Prostate gland (tissue), 2 donors: ENCODE measurements at regions not wholly inside any gene's neighbourhood (a gene's known extent, or its start where the extent isn't known, plus 50 kb on each side); places are given as distances from the start of the nearest gene placed in this dataset.
A peak's percentile ranks its signal among the peaks of the same experiment; 100 is the strongest.

Experiments
- DNase-seq: peaks from one replicate; pipeline ENCODE4 v3.0.0-alpha.2; 2019; ENCODE audit warnings: low spot score
- H3K27ac ChIP-seq, 2 donors: fragments of 200-600 bp; sonication (generic); 2 replicates each; pipeline ENCODE4 v1.5.1; 2017 to 2019
- H3K27me3 ChIP-seq: fragments of 200-600 bp; sonication (generic); replicated peaks from 2 replicates; pipeline ENCODE4 v1.5.1; 2019; ENCODE audit not compliant: insufficient read depth
- H3K36me3 ChIP-seq, 2 donors: fragments of 200-600 bp; sonication (generic); 1 replicate in 1 of 2; 2 replicates in 1 of 2; pipeline versions ENCODE4 v1.5.1 to v1.8.1; 2017 to 2019
- H3K4me1 ChIP-seq: fragments of 200-600 bp; sonication (generic); replicated peaks from 2 replicates; pipeline ENCODE4 v1.5.1; 2019
- H3K4me3 ChIP-seq, 2 donors: fragments of 200-600 bp; sonication (generic); 2 replicates each; pipeline ENCODE4 v1.5.1; 2017 to 2019
- H3K9me3 ChIP-seq: fragments of 200-600 bp; sonication (generic); 2 replicates; pipeline ENCODE4 v1.5.1; 2017
- CTCF ChIP-seq, 4 experiments: fragments of 200-600 bp in 2 of 4; fragments of 450-650 bp in 2 of 4; sonication (generic) in 2 of 4; IDR thresholded peaks; 1 replicate in 3 of 4; 2 replicates in 1 of 4; pipeline ENCODE4 v1.5.1; 2016 to 2019; ENCODE audit warnings: antibody characterized with exemption in 4 of 4, mild to moderate bottlenecking in 2 of 4, moderate library complexity in 2 of 4
- POLR2A ChIP-seq: fragments of 450-650 bp; IDR thresholded peaks from one replicate; pipeline ENCODE4 v1.6.1; 2016; ENCODE audit warnings: antibody characterized with exemption, mild to moderate bottlenecking
- POLR2AphosphoS5 ChIP-seq: sonication (generic); formaldehyde crosslinking; IDR thresholded peaks from one replicate; pipeline ENCODE4 v1.6.1; 2017; ENCODE audit warnings: antibody characterized with exemption
- WGBS: methylation state at CpG from one replicate; pipeline ENCODE4 v1.1.5; 2018; 5-methylcytosine and 5-hydroxymethylcytosine counted together
- intact Hi-C: fragments of 100-400 bp; cut with DNase I; formaldehyde crosslinking; loops from one replicate; pipeline ENCODE4 v1.14.2; 2022

- TF ChIP-seq POLR2AphosphoS5 (no peak), POLR2A (no peak), CTCF (IDR thresholded peaks at IDR 0.05) (no peak)
- H3K9me3 ChIP-seq = no peaks in the 10 kb centered on the region
- H3K4me3 ChIP-seq = no peak overlapping the region
- no peaks in the 10 kb centered on the region for H3K4me1 ChIP-seq
- no peaks in the 10 kb centered on the region for H3K36me3 ChIP-seq
- intact Hi-C loops = no loop called here
- no peak for DNase-seq
- H3K27me3 ChIP-seq = no peaks in the 10 kb centered on the region
- H3K27ac ChIP-seq = no peak overlapping the region
Observed at GRCh38 chr5:89471115-89471514, 588.1 kb upstream of the MEF2C start.

- H3K27me3 ChIP-seq = no peaks in the 10 kb centered on the region
- peak; percentile 49 for TF ChIP-seq POLR2AphosphoS5
- no peak for TF ChIP-seq POLR2A
- TF ChIP-seq CTCF (IDR thresholded peaks at IDR 0.05) = no peak
- DNase-seq = peak; percentile 34
- no peaks in the 10 kb centered on the region for H3K36me3 ChIP-seq
- H3K27ac ChIP-seq = no peak overlapping the region
- no peaks in the 10 kb centered on the region for H3K4me1 ChIP-seq
- intact Hi-C loops = no loop called here
- H3K9me3 ChIP-seq = no peaks in the 10 kb centered on the region
- 44% methylated on average over 1 of the region's 1 CpG for WGBS
- H3K4me3 ChIP-seq = no peak overlapping the region
Observed at GRCh38 chr5:89470658-89471057, 587.7 kb upstream of the MEF2C start.

- no peak for TF ChIP-seq POLR2A
- no peak for TF ChIP-seq CTCF (IDR thresholded peaks at IDR 0.05)
- no peak for TF ChIP-seq POLR2AphosphoS5
- Histone ChIP-seq H3K27me3 (no peaks in the 10 kb centered on the region), H3K27ac (no peak overlapping the region), H3K4me3 (no peak overlapping the region), H3K36me3 (no peaks in the 10 kb centered on the region), H3K4me1 (no peaks in the 10 kb centered on the region), H3K9me3 (no peaks in the 10 kb centered on the region)
- intact Hi-C loops = no loop called here
- 74% methylated on average over 1 of the region's 1 CpG for WGBS
- DNase-seq = no peak
Observed at GRCh38 chr5:89458332-89458656, 575.3 kb upstream of the MEF2C start.

GRCh38 chr5:89457411-89458331, 574.7 kb upstream of the MEF2C start:
- no peak overlapping the region for H3K4me3 ChIP-seq
- H3K4me1 ChIP-seq = no peaks in the 10 kb centered on the region
- H3K27ac ChIP-seq = no peak overlapping the region
- no peaks in the 10 kb centered on the region for H3K9me3 ChIP-seq
- intact Hi-C loops = no loop called here
- H3K27me3 ChIP-seq = no peaks in the 10 kb centered on the region
- TF ChIP-seq POLR2AphosphoS5 (peak; percentile 30), CTCF (IDR thresholded peaks at IDR 0.05) (no peak)
- DNase-seq = peak; percentile 33
- WGBS = 47% methylated on average over 6 of the region's 6 CpGs
- no peaks in the 10 kb centered on the region for H3K36me3 ChIP-seq

GRCh38 chr5:89452081-89452480, 569.1 kb upstream of the MEF2C start:
- Histone ChIP-seq H3K27ac (no peak overlapping the region), H3K9me3 (no peaks in the 10 kb centered on the region), H3K36me3 (no peaks in the 10 kb centered on the region), H3K27me3 (no peaks in the 10 kb centered on the region), H3K4me3 (no peak overlapping the region), H3K4me1 (no peaks in the 10 kb centered on the region)
- TF ChIP-seq POLR2AphosphoS5 = no peak
- no peak for TF ChIP-seq POLR2A
- no peak for TF ChIP-seq CTCF (IDR thresholded peaks at IDR 0.05)
- intact Hi-C loops = no loop called here
- WGBS = 91% methylated on average over 4 of the region's 4 CpGs
- no peak for DNase-seq
